MM.1S (cell line): ENCODE measurements at regions not wholly inside any gene's neighbourhood (a gene's known extent, or its start where the extent isn't known, plus 50 kb on each side); places are given as distances from the start of the nearest gene placed in this dataset.

Experiments
- DNase-seq: peaks from one replicate; pipeline ENCODE4 v3.0.0-alpha.2; 2015
- H2AFZ ChIP-seq: fragments of 300-600 bp; sonication (generic); 2 replicates; pipeline ENCODE4 v1.6.0; 2016; ENCODE audit warnings: antibody characterized with exemption, low read length
- H3F3A ChIP-seq: fragments of 300-600 bp; sonication (generic); 2 replicates; pipeline ENCODE4 v1.6.1; 2016; ENCODE audit warnings: mild to moderate bottlenecking, antibody characterized with exemption, low read length, moderate library complexity, mixed read lengths; ENCODE audit not compliant: insufficient read depth
- H3K27ac ChIP-seq: fragments of 300-600 bp; sonication (generic); 2 replicates; pipeline ENCODE4 v1.5.1; 2016; ENCODE audit warnings: mild to moderate bottlenecking, low read length
- H3K27me3 ChIP-seq: fragments of 300-600 bp; sonication (generic); replicated peaks from 2 replicates; pipeline ENCODE4 v1.6.0; 2016; ENCODE audit warnings: low read length; ENCODE audit not compliant: insufficient read depth
- H3K36me3 ChIP-seq: fragments of 300-600 bp; sonication (generic); replicated peaks from 2 replicates; pipeline ENCODE4 v1.6.1; 2016; ENCODE audit warnings: mild to moderate bottlenecking, low read length, mixed read lengths; ENCODE audit not compliant: insufficient read depth
- H3K4me1 ChIP-seq: fragments of 300-600 bp; sonication (generic); 2 replicates; pipeline ENCODE4 v1.6.1; 2016; ENCODE audit warnings: low read length, mixed read lengths
- H3K4me2 ChIP-seq: fragments of 300-600 bp; sonication (generic); 2 replicates; pipeline ENCODE4 v1.6.0; 2016; ENCODE audit warnings: low read depth, low read length
- H3K4me3 ChIP-seq: fragments of 300-600 bp; sonication (generic); 2 replicates; pipeline ENCODE4 v1.5.1; 2016; ENCODE audit warnings: low read length, mixed read lengths
- H3K79me2 ChIP-seq: fragments of 300-600 bp; sonication (generic); 2 replicates; pipeline ENCODE4 v1.6.1; 2016; ENCODE audit warnings: mixed run types, low read length, mixed read lengths
- H3K9ac ChIP-seq: fragments of 300-600 bp; sonication (generic); 2 replicates; pipeline ENCODE4 v1.6.1; 2016; ENCODE audit warnings: low read length, mixed read lengths
- H3K9me2 ChIP-seq: fragments of 300-600 bp; sonication (generic); replicated peaks from 2 replicates; pipeline ENCODE4 v1.6.1; 2016; ENCODE audit warnings: mild to moderate bottlenecking, low read length, mixed read lengths; ENCODE audit not compliant: insufficient read depth
- H3K9me3 ChIP-seq: fragments of 300-600 bp; sonication (generic); replicated peaks from 2 replicates; pipeline ENCODE4 v1.6.1; 2016; ENCODE audit warnings: mild to moderate bottlenecking, low read length, mixed read lengths; ENCODE audit not compliant: insufficient read depth
- H4K20me1 ChIP-seq: fragments of 300-600 bp; sonication (generic); 2 replicates; pipeline ENCODE4 v1.6.1; 2016; ENCODE audit warnings: mild to moderate bottlenecking, low read length, moderate library complexity, mixed read lengths; ENCODE audit not compliant: insufficient read depth
- EZH2 ChIP-seq: fragments of 300-600 bp; sonication (generic); optimal IDR thresholded peaks from 2 replicates; pipeline ENCODE3; 2017; ENCODE audit warnings: low read depth, mild to moderate bottlenecking, antibody characterized with exemption, low read length, mixed read lengths
- EZH2phosphoT487 ChIP-seq: fragments of 300-600 bp; sonication (generic); IDR thresholded peaks from 2 replicates; pipeline ENCODE4 v1.6.1; 2018; ENCODE audit warnings: antibody characterized with exemption, low read length
- TF ChIP-seq, protein P1 (sequence below): fragments of 300-600 bp; sonication (generic); IDR thresholded peaks from 2 replicates; pipeline ENCODE4 v1.5.1; 2016; ENCODE audit warnings: antibody characterized with exemption, low read length, mixed read lengths

- no peak overlapping the region for H2AFZ ChIP-seq
- H3K79me2 ChIP-seq: no peaks in the 10 kb centered on the region
- H3K27me3 ChIP-seq: no peaks in the 10 kb centered on the region
- no peaks in the 10 kb centered on the region for H3K36me3 ChIP-seq
- no peaks in the 10 kb centered on the region for H3K4me1 ChIP-seq
- no peak overlapping the region for H3K4me3 ChIP-seq
- H3K4me2 ChIP-seq: no peak overlapping the region
- no peaks in the 10 kb centered on the region for H3F3A ChIP-seq
- no peaks in the 10 kb centered on the region for H3K9me3 ChIP-seq
- no peaks in the 10 kb centered on the region for H4K20me1 ChIP-seq
- TF ChIP-seq EZH2 (no peak), EZH2phosphoT487 (no peak)
- TF ChIP-seq, protein P1, sequence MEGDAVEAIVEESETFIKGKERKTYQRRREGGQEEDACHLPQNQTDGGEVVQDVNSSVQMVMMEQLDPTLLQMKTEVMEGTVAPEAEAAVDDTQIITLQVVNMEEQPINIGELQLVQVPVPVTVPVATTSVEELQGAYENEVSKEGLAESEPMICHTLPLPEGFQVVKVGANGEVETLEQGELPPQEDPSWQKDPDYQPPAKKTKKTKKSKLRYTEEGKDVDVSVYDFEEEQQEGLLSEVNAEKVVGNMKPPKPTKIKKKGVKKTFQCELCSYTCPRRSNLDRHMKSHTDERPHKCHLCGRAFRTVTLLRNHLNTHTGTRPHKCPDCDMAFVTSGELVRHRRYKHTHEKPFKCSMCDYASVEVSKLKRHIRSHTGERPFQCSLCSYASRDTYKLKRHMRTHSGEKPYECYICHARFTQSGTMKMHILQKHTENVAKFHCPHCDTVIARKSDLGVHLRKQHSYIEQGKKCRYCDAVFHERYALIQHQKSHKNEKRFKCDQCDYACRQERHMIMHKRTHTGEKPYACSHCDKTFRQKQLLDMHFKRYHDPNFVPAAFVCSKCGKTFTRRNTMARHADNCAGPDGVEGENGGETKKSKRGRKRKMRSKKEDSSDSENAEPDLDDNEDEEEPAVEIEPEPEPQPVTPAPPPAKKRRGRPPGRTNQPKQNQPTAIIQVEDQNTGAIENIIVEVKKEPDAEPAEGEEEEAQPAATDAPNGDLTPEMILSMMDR: no peak
- no peaks in the 10 kb centered on the region for H3K9me2 ChIP-seq
- no peak for DNase-seq
- no peak overlapping the region for H3K27ac ChIP-seq
- H3K9ac ChIP-seq: no peak overlapping the region
Measured at GRCh38 chr12:125357561-125357960, 292.3 kb downstream of the AACS start.

DNA sequence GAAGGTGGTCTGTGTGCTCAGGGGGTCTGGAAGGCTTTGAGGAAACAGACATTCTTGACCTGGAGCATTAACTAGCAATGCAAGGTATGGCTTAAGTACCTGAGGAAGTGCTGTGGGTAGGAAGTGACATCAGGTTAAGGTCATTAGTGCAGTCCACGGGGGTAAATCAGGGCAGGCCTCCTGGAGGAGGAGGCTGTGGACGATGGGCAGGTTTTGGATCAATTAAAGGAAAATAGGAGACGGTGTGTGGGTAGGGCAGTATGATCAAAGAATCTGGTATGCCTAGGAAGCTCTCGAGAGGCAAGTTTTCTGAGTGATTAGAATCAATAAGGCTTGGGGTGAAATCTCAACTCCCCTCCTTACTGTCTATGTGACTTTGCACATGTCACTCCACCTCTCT is 295.3 kb downstream of the AACS start:
- Histone ChIP-seq H3K9me3 (no peaks in the 10 kb centered on the region), H3K79me2 (no peaks in the 10 kb centered on the region), H3K4me2 (no peak overlapping the region), H3K4me3 (no peak overlapping the region), H3K9ac (no peak overlapping the region), H3K4me1 (no peaks in the 10 kb centered on the region), H3K27ac (no peak overlapping the region), H3K36me3 (no peaks in the 10 kb centered on the region), H2AFZ (no peak overlapping the region), H4K20me1 (no peaks in the 10 kb centered on the region), H3F3A (no peaks in the 10 kb centered on the region), H3K9me2 (no peaks in the 10 kb centered on the region), H3K27me3 (no peaks in the 10 kb centered on the region)
- DNase-seq: no peak
- no peak for TF ChIP-seq EZH2phosphoT487
- TF ChIP-seq EZH2: no peak
- TF ChIP-seq, protein P1: no peak

- Histone ChIP-seq H3K9ac (no peak overlapping the region), H4K20me1 (no peaks in the 10 kb centered on the region), H3K4me1 (no peaks in the 10 kb centered on the region), H3K27ac (no peak overlapping the region), H3K4me2 (no peak overlapping the region), H3K79me2 (no peaks in the 10 kb centered on the region), H3K9me3 (no peaks in the 10 kb centered on the region), H3F3A (no peaks in the 10 kb centered on the region), H3K9me2 (no peaks in the 10 kb centered on the region), H3K27me3 (no peaks in the 10 kb centered on the region), H3K4me3 (no peak overlapping the region), H2AFZ (no peak overlapping the region), H3K36me3 (no peaks in the 10 kb centered on the region)
- no peak for DNase-seq
- TF ChIP-seq, protein P1: no peak
- TF ChIP-seq EZH2 (no peak), EZH2phosphoT487 (no peak)
Measured at GRCh38 chr12:125371033-125371432, 305.8 kb downstream of the AACS start.
